Gastrocnemius medialis (tissue), 4 donors: ENCODE measurements at regions not wholly inside any gene's neighbourhood (a gene's known extent, or its start where the extent isn't known, plus 50 kb on each side); places are given as distances from the start of the nearest gene placed in this dataset.
A peak's percentile ranks its signal among the peaks of the same experiment; 100 is the strongest.

Experiments used
- ATAC-seq, 2 donors: fragments of 150-250 bp; one replicate each; pipeline ENCODE4 v1.9.1; 2016
- DNase-seq, 2 donors: peaks; one replicate each; pipeline ENCODE4 v3.0.0-alpha.2; 2019
- H3K27ac ChIP-seq, 4 donors: fragments of 200-600 bp; sonication (generic); 1 replicate in 1 of 4; 2 replicates in 3 of 4; pipeline ENCODE4 v1.5.1; 2016 to 2018; ENCODE audit warnings: mild to moderate bottlenecking in 2 of 4, moderate library complexity in 1 of 4
- H3K27me3 ChIP-seq, 3 donors: fragments of 200-600 bp; sonication (generic) in 2 of 3; 1 replicate in 1 of 3; 2 replicates in 2 of 3; pipeline versions ENCODE4 v1.5.1 to v1.6.0; 2016 to 2019; ENCODE audit warnings: mild to moderate bottlenecking in 1 of 3, moderate library complexity in 1 of 3
- H3K36me3 ChIP-seq, 2 donors: fragments of 200-600 bp; sonication (generic) in 1 of 2; one replicate each; pipeline ENCODE4 v1.5.1; 2017 to 2018
- H3K4me1 ChIP-seq, 2 donors: fragments of 200-600 bp; sonication (generic) in 1 of 2; one replicate each; pipeline ENCODE4 v1.5.1; 2016 to 2017; ENCODE audit warnings: mild to moderate bottlenecking in 2 of 2
- H3K4me3 ChIP-seq, 4 donors: fragments of 200-600 bp; sonication (generic) in 3 of 4; 1 replicate in 1 of 4; 2 replicates in 3 of 4; pipeline ENCODE4 v1.5.1; 2016 to 2019; ENCODE audit warnings: mild to moderate bottlenecking in 2 of 4
- H3K9me3 ChIP-seq, 3 donors: fragments of 200-600 bp; sonication (generic) in 2 of 3; 1 replicate in 1 of 3; 2 replicates in 2 of 3; pipeline ENCODE4 v1.5.1; 2016 to 2019
- POLR2A ChIP-seq, 2 donors: fragments of 450-650 bp; IDR thresholded peaks; one replicate each; pipeline ENCODE4 v1.6.1; 2017; ENCODE audit warnings: antibody characterized with exemption in 2 of 2, mild to moderate bottlenecking in 2 of 2, moderate library complexity in 2 of 2
- in situ Hi-C, 4 donors: fragments of 200-750 bp; cut with MboI; loops; one replicate each; pipeline versions ENCODE4 v1.15.0 to v1.8.0; 2017; ENCODE audit warnings: low sequenced_read_pairs in 4 of 4
- intact Hi-C: fragments of 100-400 bp; cut with DNase I; formaldehyde crosslinking; loops from one replicate; pipeline ENCODE4 v1.15.1; 2023; ENCODE audit warnings: low total_unique reads
- TF ChIP-seq, protein P1 (sequence below), 5 experiments: fragments of 450-650 bp in 3 of 5; fragments of 200-600 bp in 2 of 5; sonication (generic) in 2 of 5; IDR thresholded peaks in 4 of 5; conservative IDR thresholded peaks in 1 of 5; 1 replicate in 4 of 5; 2 replicates in 1 of 5; pipeline ENCODE4 v1.5.1; 2016 to 2019; ENCODE audit warnings: antibody characterized with exemption in 5 of 5, mild to moderate bottlenecking in 3 of 5, moderate library complexity in 3 of 5

GRCh38 chr14:87732562-87732961 lies 260.4 kb downstream of the GALC start:
- no peaks in the 10 kb centered on the region for H3K4me1 ChIP-seq
- H3K9me3 ChIP-seq: no peaks in the 10 kb centered on the region
- DNase-seq (no peak), ATAC-seq (no peak)
- in situ Hi-C loops (no loop called here), intact Hi-C loops (no loop called here)
- TF ChIP-seq, protein P1, sequence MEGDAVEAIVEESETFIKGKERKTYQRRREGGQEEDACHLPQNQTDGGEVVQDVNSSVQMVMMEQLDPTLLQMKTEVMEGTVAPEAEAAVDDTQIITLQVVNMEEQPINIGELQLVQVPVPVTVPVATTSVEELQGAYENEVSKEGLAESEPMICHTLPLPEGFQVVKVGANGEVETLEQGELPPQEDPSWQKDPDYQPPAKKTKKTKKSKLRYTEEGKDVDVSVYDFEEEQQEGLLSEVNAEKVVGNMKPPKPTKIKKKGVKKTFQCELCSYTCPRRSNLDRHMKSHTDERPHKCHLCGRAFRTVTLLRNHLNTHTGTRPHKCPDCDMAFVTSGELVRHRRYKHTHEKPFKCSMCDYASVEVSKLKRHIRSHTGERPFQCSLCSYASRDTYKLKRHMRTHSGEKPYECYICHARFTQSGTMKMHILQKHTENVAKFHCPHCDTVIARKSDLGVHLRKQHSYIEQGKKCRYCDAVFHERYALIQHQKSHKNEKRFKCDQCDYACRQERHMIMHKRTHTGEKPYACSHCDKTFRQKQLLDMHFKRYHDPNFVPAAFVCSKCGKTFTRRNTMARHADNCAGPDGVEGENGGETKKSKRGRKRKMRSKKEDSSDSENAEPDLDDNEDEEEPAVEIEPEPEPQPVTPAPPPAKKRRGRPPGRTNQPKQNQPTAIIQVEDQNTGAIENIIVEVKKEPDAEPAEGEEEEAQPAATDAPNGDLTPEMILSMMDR (IDR thresholded peaks at IDR 0.05 in 4 of 5, conservative IDR thresholded peaks at IDR 0.05 in 1 of 5): no peak
- no peak for TF ChIP-seq POLR2A (IDR thresholded peaks at IDR 0.05)
- no peaks in the 10 kb centered on the region for H3K36me3 ChIP-seq
- no peak overlapping the region for H3K4me3 ChIP-seq
- no peak overlapping the region for H3K27ac ChIP-seq
- H3K27me3 ChIP-seq: no peaks in the 10 kb centered on the region

GRCh38 chr14:87725318-87725717 lies 267.7 kb downstream of the GALC start:
- H3K4me1 ChIP-seq: no peaks in the 10 kb centered on the region
- no peak overlapping the region for H3K27ac ChIP-seq
- no peaks in the 10 kb centered on the region for H3K27me3 ChIP-seq
- intact Hi-C loops: no loop called here
- DNase-seq: no peak
- no peak overlapping the region for H3K4me3 ChIP-seq
- no peak for ATAC-seq
- in situ Hi-C loops: no loop called here
- H3K36me3 ChIP-seq: no peaks in the 10 kb centered on the region
- no peak for TF ChIP-seq POLR2A (IDR thresholded peaks at IDR 0.05)
- TF ChIP-seq, protein P1 (IDR thresholded peaks at IDR 0.05 in 4 of 5, conservative IDR thresholded peaks at IDR 0.05 in 1 of 5): no peak
- no peaks in the 10 kb centered on the region for H3K9me3 ChIP-seq

GRCh38 chr14:87712396-87713090 lies 280.4 kb downstream of the GALC start:
- H3K9me3 ChIP-seq: no peaks in the 10 kb centered on the region
- no peaks in the 10 kb centered on the region for H3K27me3 ChIP-seq
- no peaks in the 10 kb centered on the region for H3K36me3 ChIP-seq
- in situ Hi-C loops (no loop called here), intact Hi-C loops (no loop called here)
- no peak overlapping the region for H3K4me3 ChIP-seq
- H3K27ac ChIP-seq: no peak overlapping the region
- DNase-seq: no peak
- TF ChIP-seq POLR2A (IDR thresholded peaks at IDR 0.05): no peak
- TF ChIP-seq, protein P1 (IDR thresholded peaks at IDR 0.05 in 4 of 5, conservative IDR thresholded peaks at IDR 0.05 in 1 of 5): no peak
- ATAC-seq: no peak
- H3K4me1 ChIP-seq: no peaks in the 10 kb centered on the region

DNA sequence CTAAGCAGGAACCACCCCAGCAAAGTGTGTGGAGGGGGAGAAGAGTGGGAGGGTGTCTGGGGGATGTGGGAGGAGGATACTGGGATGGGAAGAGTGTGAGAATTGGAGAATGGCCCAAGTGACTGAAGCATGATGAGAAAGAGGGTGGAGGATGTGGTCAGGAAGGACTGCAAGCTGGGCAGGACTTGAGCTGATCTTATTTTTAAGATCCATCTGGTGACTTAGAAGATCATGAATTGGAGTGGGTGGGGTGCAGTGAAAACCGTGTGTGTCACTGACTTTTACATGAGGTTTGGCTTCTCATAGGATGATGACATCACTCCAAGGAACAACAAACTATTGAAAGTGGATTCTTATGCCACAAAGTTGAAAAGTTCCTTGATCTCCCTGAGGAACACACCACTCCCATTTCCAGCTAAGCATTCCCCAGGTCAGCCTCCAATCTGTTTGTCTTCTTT lies 287.5 kb downstream of the GALC start:
- in situ Hi-C loops: no loop called here
- intact Hi-C loops: no loop called here
- peak in 1 of 2 donors; percentile 9 for ATAC-seq
- TF ChIP-seq POLR2A (IDR thresholded peaks at IDR 0.05): no peak
- TF ChIP-seq, protein P1 (IDR thresholded peaks at IDR 0.05 in 4 of 5, conservative IDR thresholded peaks at IDR 0.05 in 1 of 5): no peak
- Histone ChIP-seq H3K4me3 (no peak overlapping the region), H3K27ac (no peak overlapping the region), H3K9me3 (no peaks in the 10 kb centered on the region), H3K4me1 (no peaks in the 10 kb centered on the region), H3K27me3 (no peaks in the 10 kb centered on the region), H3K36me3 (no peaks in the 10 kb centered on the region)
- DNase-seq: no peak

GRCh38 chr14:87698481-87698880 lies 294.5 kb downstream of the GALC start:
- intact Hi-C loops (no loop called here), in situ Hi-C loops (no loop called here)
- ATAC-seq: no peak
- Histone ChIP-seq H3K27me3 (no peaks in the 10 kb centered on the region), H3K27ac (no peak overlapping the region), H3K9me3 (no peaks in the 10 kb centered on the region), H3K4me1 (no peaks in the 10 kb centered on the region), H3K36me3 (no peaks in the 10 kb centered on the region), H3K4me3 (no peak overlapping the region)
- TF ChIP-seq, protein P1 (IDR thresholded peaks at IDR 0.05 in 4 of 5, conservative IDR thresholded peaks at IDR 0.05 in 1 of 5): no peak
- TF ChIP-seq POLR2A (IDR thresholded peaks at IDR 0.05): no peak
- DNase-seq: no peak
